Gastrocnemius medialis (tissue), 4 donors: ENCODE measurements at regions not wholly inside any gene's neighbourhood (a gene's known extent, or its start where the extent isn't known, plus 50 kb on each side); places are given as distances from the start of the nearest gene placed in this dataset.

Experiments
- POLR2A ChIP-seq, 2 donors: fragments of 450-650 bp; IDR thresholded peaks; one replicate each; pipeline ENCODE4 v1.6.1; 2017; ENCODE audit warnings: antibody characterized with exemption in 2 of 2, mild to moderate bottlenecking in 2 of 2, moderate library complexity in 2 of 2
- TF ChIP-seq, protein P1 (sequence below), 5 experiments: fragments of 450-650 bp in 3 of 5; fragments of 200-600 bp in 2 of 5; sonication (generic) in 2 of 5; IDR thresholded peaks in 4 of 5; conservative IDR thresholded peaks in 1 of 5; 1 replicate in 4 of 5; 2 replicates in 1 of 5; pipeline ENCODE4 v1.5.1; 2016 to 2019; ENCODE audit warnings: antibody characterized with exemption in 5 of 5, mild to moderate bottlenecking in 3 of 5, moderate library complexity in 3 of 5

DNA sequence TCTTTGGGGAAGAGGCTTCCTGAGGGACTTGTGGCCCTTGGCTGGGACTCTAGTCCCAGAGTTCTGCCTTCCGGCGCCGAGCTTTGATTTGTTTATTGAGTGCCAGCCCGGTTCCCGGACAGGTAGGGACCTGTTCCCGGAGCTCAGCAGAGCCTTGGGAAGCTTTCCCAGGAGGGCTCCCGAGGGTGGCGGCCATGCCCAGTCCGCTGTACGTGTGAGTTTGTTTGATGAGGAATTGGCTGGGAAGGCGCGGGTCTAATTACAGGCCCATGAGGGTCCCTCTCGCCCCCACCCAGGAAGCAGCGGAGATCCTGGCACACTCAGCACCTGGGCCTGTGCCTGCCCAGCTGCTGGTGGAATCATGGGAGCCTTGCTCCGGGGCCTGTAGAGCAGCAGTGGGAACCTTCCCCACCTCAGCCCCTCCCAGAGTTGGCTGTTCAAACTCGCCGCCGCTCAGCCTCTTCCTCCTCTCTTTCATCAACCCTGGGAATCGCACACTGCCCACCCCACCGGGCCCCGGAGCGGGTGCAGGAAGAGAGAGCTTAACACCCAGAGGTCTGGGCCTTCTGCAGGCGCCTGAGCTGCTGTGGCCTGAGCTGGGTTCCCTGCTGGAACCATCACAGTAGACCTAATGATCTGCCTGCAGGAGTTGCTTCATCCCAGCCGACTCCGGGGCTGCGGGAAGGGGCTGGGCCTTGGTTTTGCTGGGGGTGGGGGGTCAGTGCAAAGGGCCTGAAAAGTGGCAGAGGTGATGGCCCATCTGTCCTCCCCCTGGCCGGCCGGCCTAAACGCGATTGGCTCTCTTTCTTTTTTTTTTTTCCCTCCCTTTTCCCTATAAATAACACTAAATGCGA is 313.7 kb downstream of the SEC14L1 start:
- TF ChIP-seq, protein P1, sequence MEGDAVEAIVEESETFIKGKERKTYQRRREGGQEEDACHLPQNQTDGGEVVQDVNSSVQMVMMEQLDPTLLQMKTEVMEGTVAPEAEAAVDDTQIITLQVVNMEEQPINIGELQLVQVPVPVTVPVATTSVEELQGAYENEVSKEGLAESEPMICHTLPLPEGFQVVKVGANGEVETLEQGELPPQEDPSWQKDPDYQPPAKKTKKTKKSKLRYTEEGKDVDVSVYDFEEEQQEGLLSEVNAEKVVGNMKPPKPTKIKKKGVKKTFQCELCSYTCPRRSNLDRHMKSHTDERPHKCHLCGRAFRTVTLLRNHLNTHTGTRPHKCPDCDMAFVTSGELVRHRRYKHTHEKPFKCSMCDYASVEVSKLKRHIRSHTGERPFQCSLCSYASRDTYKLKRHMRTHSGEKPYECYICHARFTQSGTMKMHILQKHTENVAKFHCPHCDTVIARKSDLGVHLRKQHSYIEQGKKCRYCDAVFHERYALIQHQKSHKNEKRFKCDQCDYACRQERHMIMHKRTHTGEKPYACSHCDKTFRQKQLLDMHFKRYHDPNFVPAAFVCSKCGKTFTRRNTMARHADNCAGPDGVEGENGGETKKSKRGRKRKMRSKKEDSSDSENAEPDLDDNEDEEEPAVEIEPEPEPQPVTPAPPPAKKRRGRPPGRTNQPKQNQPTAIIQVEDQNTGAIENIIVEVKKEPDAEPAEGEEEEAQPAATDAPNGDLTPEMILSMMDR (IDR thresholded peaks at IDR 0.05 in 4 of 5, conservative IDR thresholded peaks at IDR 0.05 in 1 of 5) = no peak
- no peak for TF ChIP-seq POLR2A (IDR thresholded peaks at IDR 0.05)
